CD4-positive, CD25-positive, alpha-beta regulatory T cell (primary cell): ENCODE measurements at regions not wholly inside any gene's neighbourhood (a gene's known extent, or its start where the extent isn't known, plus 50 kb on each side); places are given as distances from the start of the nearest gene placed in this dataset.

Experiments used
- ATAC-seq, 2 donors: fragments of 150-1000 bp; cut with Tn5 transposase; one replicate each; pipeline ENCODE4 v1.10.0; 2021; ENCODE audit warnings: low read depth in 2 of 2, moderate number of reproducible peaks in 2 of 2, moderate library complexity in 1 of 2
- DNase-seq, 3 donors: peaks; one replicate each; pipeline versions ENCODE4 v3.0.0 to v3.0.0-alpha.2; 2012 to 2022; ENCODE audit warnings: mixed read lengths in 1 of 3
- H3K27ac ChIP-seq: one replicate; pipeline ENCODE4 v1.7.0; 2013; ENCODE audit warnings: mild to moderate bottlenecking, low read length; ENCODE audit not compliant: insufficient read depth, poor library complexity, severe bottlenecking
- H3K27me3 ChIP-seq: one replicate; pipeline ENCODE4 v1.7.0; 2013; ENCODE audit warnings: low read length; ENCODE audit not compliant: control insufficient read depth, insufficient read depth
- H3K36me3 ChIP-seq: one replicate; pipeline ENCODE4 v1.7.0; 2013; ENCODE audit warnings: mild to moderate bottlenecking, low read length, moderate library complexity; ENCODE audit not compliant: control insufficient read depth, insufficient read depth
- H3K4me1 ChIP-seq: 2 replicates; pipeline ENCODE4 v1.7.0; 2013; ENCODE audit warnings: mild to moderate bottlenecking, low read length; ENCODE audit not compliant: insufficient read depth, control insufficient read depth, poor library complexity, severe bottlenecking
- H3K4me3 ChIP-seq: one replicate; pipeline ENCODE4 v1.7.0; 2013; ENCODE audit warnings: low read depth, mild to moderate bottlenecking, low read length, moderate library complexity
- H3K9me3 ChIP-seq, 2 experiments: 1 replicate in 1 of 2; 2 replicates in 1 of 2; pipeline ENCODE4 v1.7.0; 2013; ENCODE audit warnings: low read length in 2 of 2, mild to moderate bottlenecking in 1 of 2, moderate library complexity in 1 of 2; ENCODE audit not compliant: control insufficient read depth in 2 of 2
- H3K27ac Mint-ChIP-seq, 3 donors: one replicate each; pipeline ENCODE4 v1.8.0; 2020 to 2022; ENCODE audit warnings: mild to moderate bottlenecking in 3 of 3, mixed read lengths in 3 of 3, moderate library complexity in 2 of 3
- H3K27me3 Mint-ChIP-seq: one replicate; pipeline ENCODE4 v1.8.0; 2022; ENCODE audit warnings: mild to moderate bottlenecking, mixed read lengths
- H3K36me3 Mint-ChIP-seq: one replicate; pipeline ENCODE4 v1.8.0; 2020; ENCODE audit warnings: mixed read lengths
- H3K4me1 Mint-ChIP-seq, 4 donors: one replicate each; pipeline ENCODE4 v1.8.0; 2020 to 2022; ENCODE audit warnings: mixed read lengths in 4 of 4, mild to moderate bottlenecking in 1 of 4
- H3K4me3 Mint-ChIP-seq, 4 donors: one replicate each; pipeline ENCODE4 v1.8.0; 2020 to 2022; ENCODE audit warnings: mild to moderate bottlenecking in 4 of 4, mixed read lengths in 4 of 4, moderate library complexity in 3 of 4
- H3K9me3 Mint-ChIP-seq, 7 donors: one replicate each; pipeline ENCODE4 v1.8.0; 2020 to 2022; ENCODE audit warnings: mixed read lengths in 7 of 7, mild to moderate bottlenecking in 3 of 7, moderate library complexity in 2 of 7

- no peaks in the 10 kb centered on the region for H3K36me3 Mint-ChIP-seq
- no peak overlapping the region for H3K27ac ChIP-seq
- no peaks in the 10 kb centered on the region for H3K4me1 ChIP-seq
- H3K4me3 Mint-ChIP-seq = no peak overlapping the region
- peaks cover 0 to 6% (median 2%) of the 10 kb centered on the region in 7 donors for H3K9me3 Mint-ChIP-seq
- no peaks in the 10 kb centered on the region for H3K9me3 ChIP-seq
- H3K27me3 Mint-ChIP-seq = peaks cover 28% of the 10 kb centered on the region
- no peak overlapping the region for H3K4me3 ChIP-seq
- H3K4me1 Mint-ChIP-seq = peaks cover 0 to 5% (median 2%) of the 10 kb centered on the region in 4 donors
- DNase-seq (no peak), ATAC-seq (no peak)
- no peak overlapping the region for H3K27ac Mint-ChIP-seq
- H3K36me3 ChIP-seq = no peaks in the 10 kb centered on the region
- peaks cover 3% of the 10 kb centered on the region for H3K27me3 ChIP-seq
Measured at GRCh38 chr7:28276298-28276697, 95.7 kb upstream of the JAZF1 start.

- DNase-seq (no peak), ATAC-seq (no peak)
- no peak overlapping the region for H3K27ac ChIP-seq
- no peak overlapping the region for H3K4me3 ChIP-seq
- Mint-ChIP-seq H3K4me3 (no peak overlapping the region), H3K4me1 (peaks cover 0 to 3% (median 2%) of the 10 kb centered on the region in 4 donors), H3K27ac (no peak overlapping the region), H3K27me3 (peaks cover 17% of the 10 kb centered on the region), H3K9me3 (peaks cover 0 to 6% (median 2%) of the 10 kb centered on the region in 7 donors), H3K36me3 (no peaks in the 10 kb centered on the region)
- H3K36me3 ChIP-seq = no peaks in the 10 kb centered on the region
- H3K9me3 ChIP-seq = no peaks in the 10 kb centered on the region
- peaks cover 3% of the 10 kb centered on the region for H3K27me3 ChIP-seq
- no peaks in the 10 kb centered on the region for H3K4me1 ChIP-seq
Measured at GRCh38 chr7:28277364-28277763, 96.8 kb upstream of the JAZF1 start.

GRCh38 chr7:28277958-28278357 lies 97.4 kb upstream of the JAZF1 start:
- ATAC-seq (no peak), DNase-seq (no peak)
- Histone ChIP-seq H3K4me1 (no peaks in the 10 kb centered on the region), H3K36me3 (no peaks in the 10 kb centered on the region), H3K27me3 (peaks cover 3% of the 10 kb centered on the region), H3K4me3 (no peak overlapping the region), H3K9me3 (no peaks in the 10 kb centered on the region), H3K27ac (no peak overlapping the region)
- H3K36me3 Mint-ChIP-seq = no peaks in the 10 kb centered on the region
- peaks cover 13% of the 10 kb centered on the region for H3K27me3 Mint-ChIP-seq
- H3K27ac Mint-ChIP-seq = no peak overlapping the region
- peaks cover 0 to 4% (median 2%) of the 10 kb centered on the region in 7 donors for H3K9me3 Mint-ChIP-seq
- H3K4me3 Mint-ChIP-seq = no peak overlapping the region
- H3K4me1 Mint-ChIP-seq = no peaks in the 10 kb centered on the region

- H3K4me3 ChIP-seq = no peak overlapping the region
- Mint-ChIP-seq H3K27me3 (peaks cover 4% of the 10 kb centered on the region), H3K27ac (no peak overlapping the region), H3K9me3 (peaks cover 0 to 2% (median 0%) of the 10 kb centered on the region in 7 donors), H3K4me3 (no peak overlapping the region), H3K4me1 (no peaks in the 10 kb centered on the region), H3K36me3 (no peaks in the 10 kb centered on the region)
- H3K4me1 ChIP-seq = no peaks in the 10 kb centered on the region
- H3K27ac ChIP-seq = no peak overlapping the region
- no peaks in the 10 kb centered on the region for H3K9me3 ChIP-seq
- H3K27me3 ChIP-seq = peaks cover 3% of the 10 kb centered on the region
- ATAC-seq (no peak), DNase-seq (no peak)
- no peaks in the 10 kb centered on the region for H3K36me3 ChIP-seq
Measured at GRCh38 chr7:28280516-28280915, 99.9 kb upstream of the JAZF1 start.

GRCh38 chr7:28290496-28290895 lies 109.9 kb upstream of the JAZF1 start:
- ATAC-seq = no peak
- Histone ChIP-seq H3K4me3 (no peak overlapping the region), H3K27me3 (peaks cover 5% of the 10 kb centered on the region), H3K27ac (no peak overlapping the region), H3K36me3 (no peaks in the 10 kb centered on the region), H3K9me3 (no peaks in the 10 kb centered on the region), H3K4me1 (no peaks in the 10 kb centered on the region)
- no peak for DNase-seq
- Mint-ChIP-seq H3K27ac (no peak overlapping the region), H3K4me3 (no peak overlapping the region), H3K9me3 (peaks cover 0 to 1% (median 0%) of the 10 kb centered on the region in 7 donors), H3K4me1 (peaks cover 0 to 12% (median 5%) of the 10 kb centered on the region in 4 donors), H3K27me3 (peaks cover 11% of the 10 kb centered on the region), H3K36me3 (no peaks in the 10 kb centered on the region)

- H3K9me3 Mint-ChIP-seq = peaks cover 0 to 1% (median 0%) of the 10 kb centered on the region in 7 donors
- peaks cover 13% of the 10 kb centered on the region for H3K27me3 Mint-ChIP-seq
- H3K9me3 ChIP-seq = no peaks in the 10 kb centered on the region
- no peaks in the 10 kb centered on the region for H3K4me1 ChIP-seq
- ATAC-seq (no peak), DNase-seq (no peak)
- H3K27ac ChIP-seq = no peak overlapping the region
- H3K4me1 Mint-ChIP-seq = peaks cover 0 to 12% (median 5%) of the 10 kb centered on the region in 4 donors
- H3K27me3 ChIP-seq = peaks cover 5% of the 10 kb centered on the region
- H3K36me3 Mint-ChIP-seq = no peaks in the 10 kb centered on the region
- H3K36me3 ChIP-seq = no peaks in the 10 kb centered on the region
- no peak overlapping the region for H3K27ac Mint-ChIP-seq
- H3K4me3 Mint-ChIP-seq = no peak overlapping the region
- H3K4me3 ChIP-seq = no peak overlapping the region
Measured at GRCh38 chr7:28291559-28291958, 111.0 kb upstream of the JAZF1 start.

GRCh38 chr7:28292834-28293526 lies 112.4 kb upstream of the JAZF1 start:
- Mint-ChIP-seq H3K27ac (no peak overlapping the region), H3K9me3 (peaks cover 0 to 1% (median 0%) of the 10 kb centered on the region in 7 donors), H3K4me3 (no peak overlapping the region), H3K27me3 (peaks cover 15% of the 10 kb centered on the region), H3K36me3 (no peaks in the 10 kb centered on the region), H3K4me1 (peaks cover 0 to 12% (median 5%) of the 10 kb centered on the region in 4 donors)
- H3K9me3 ChIP-seq = no peaks in the 10 kb centered on the region
- no peaks in the 10 kb centered on the region for H3K4me1 ChIP-seq
- peaks cover 5% of the 10 kb centered on the region for H3K27me3 ChIP-seq
- H3K27ac ChIP-seq = no peak overlapping the region
- ATAC-seq (no peak), DNase-seq (peak in 1 of 3 donors; percentile 7)
- no peak overlapping the region for H3K4me3 ChIP-seq
- no peaks in the 10 kb centered on the region for H3K36me3 ChIP-seq

GRCh38 chr7:28293527-28293835 lies 112.9 kb upstream of the JAZF1 start:
- Mint-ChIP-seq H3K36me3 (no peaks in the 10 kb centered on the region), H3K4me1 (peaks cover 0 to 12% (median 5%) of the 10 kb centered on the region in 4 donors), H3K9me3 (peaks cover 0 to 1% (median 0%) of the 10 kb centered on the region in 7 donors), H3K27ac (no peak overlapping the region), H3K27me3 (peaks cover 15% of the 10 kb centered on the region), H3K4me3 (no peak overlapping the region)
- no peaks in the 10 kb centered on the region for H3K4me1 ChIP-seq
- no peak for ATAC-seq
- H3K9me3 ChIP-seq = no peaks in the 10 kb centered on the region
- DNase-seq = no peak
- H3K27ac ChIP-seq = no peak overlapping the region
- no peaks in the 10 kb centered on the region for H3K36me3 ChIP-seq
- H3K4me3 ChIP-seq = no peak overlapping the region
- H3K27me3 ChIP-seq = peaks cover 5% of the 10 kb centered on the region
